Retinal pigment epithelial cell (primary cell): ENCODE measurements at regions not wholly inside any gene's neighbourhood (a gene's known extent, or its start where the extent isn't known, plus 50 kb on each side); places are given as distances from the start of the nearest gene placed in this dataset.

Source experiments
- DNase-seq: peaks from one replicate; pipeline ENCODE4 v3.0.0-alpha.2; 2010; ENCODE audit warnings: low read depth
- H3K4me3 ChIP-seq: 2 replicates; pipeline ENCODE4 v1.5.1; 2011; ENCODE audit warnings: mild to moderate bottlenecking, low read length, control low read depth, moderate library complexity
- CTCF ChIP-seq: conservative IDR thresholded peaks from 2 replicates; pipeline ENCODE4 v1.5.1; 2011; ENCODE audit warnings: low read depth, low read length, control low read depth, inconsistent platforms

GRCh38 chr3:80238152-80238551 is 470.4 kb upstream of the ROBO1 start:
- no peak overlapping the region for H3K4me3 ChIP-seq
- no peak for DNase-seq
- TF ChIP-seq CTCF, result no peak

- H3K4me3 ChIP-seq, result no peak overlapping the region
- no peak for DNase-seq
- no peak for TF ChIP-seq CTCF
Observed at GRCh38 chr3:80234706-80235105, 466.9 kb upstream of the ROBO1 start.

- no peak overlapping the region for H3K4me3 ChIP-seq
- TF ChIP-seq CTCF, result no peak
- no peak for DNase-seq
Observed at GRCh38 chr3:80233576-80233975, 465.8 kb upstream of the ROBO1 start.

- peak; percentile 68 for DNase-seq
Observed at GRCh38 chr3:80232760-80233159, 465.0 kb upstream of the ROBO1 start.

GRCh38 chr3:80230962-80231361 is 463.2 kb upstream of the ROBO1 start:
- no peak for DNase-seq
- no peak for TF ChIP-seq CTCF
- no peak overlapping the region for H3K4me3 ChIP-seq

More at GRCh38 chr3:80232760-80233159, 465.0 kb upstream of the ROBO1 start:
- no peak for TF ChIP-seq CTCF
- no peak overlapping the region for H3K4me3 ChIP-seq

GRCh38 chr3:80227216-80227615 is 459.4 kb upstream of the ROBO1 start:
- H3K4me3 ChIP-seq, result no peak overlapping the region
- no peak for DNase-seq

More at GRCh38 chr3:80227216-80227615, 459.4 kb upstream of the ROBO1 start:
- TF ChIP-seq CTCF, result no peak
